ENCODE measurements at regions not wholly inside any gene's neighbourhood (a gene's known extent, or its start where the extent isn't known, plus 50 kb on each side); places are given as distances from the start of the nearest gene placed in this dataset.

- ChIA-PET CTCF (ENCODE audit: low intra/inter-chr PET ratio, low total read pairs) (no interaction called here), POLR2A (no interaction called here)
- no peak overlapping the region for H2AFZ ChIP-seq (ENCODE audit: low read length)
- H3K4me1 ChIP-seq (ENCODE audit: insufficient read depth, low read length): no peaks in the 10 kb centered on the region
- no TSS peak for BruUV-seq (replicated peaks)
- H3K27me3 ChIP-seq (ENCODE audit: control insufficient read depth in 1 of 2, insufficient read depth in 2 of 2, low read length in 2 of 2): no peaks in the 10 kb centered on the region
- FAIRE-seq (no peak), DNase-seq (ENCODE audit: low spot score) (no peak), ATAC-seq (no peak)
- 0% methylated on average over 1 of the region's 1 CpG for WGBS (ENCODE audit: low lambda C conversion rate)
- H3K36me3 ChIP-seq (replicated peaks in 1 of 2; ENCODE audit: control insufficient read depth in 1 of 2, insufficient read depth in 2 of 2, low read length in 2 of 2): no peaks in the 10 kb centered on the region
- H3K79me2 ChIP-seq (ENCODE audit: insufficient read depth, low read length): no peaks in the 10 kb centered on the region
- H4K20me1 ChIP-seq (ENCODE audit: insufficient read depth, low read length): no peaks in the 10 kb centered on the region
- H3K4me3 ChIP-seq (replicated peaks in 1 of 3; ENCODE audit: insufficient read depth in 1 of 3, low read depth in 2 of 3, low read length in 3 of 3): no peak overlapping the region
- in situ Hi-C loops (cut with HindIII; ENCODE audit: extremely low pct_ligation_motif_present, low pct_unique_long_range_greater_than_20kb): no loop called here
- intact Hi-C loops (cut with micrococcal nuclease; ENCODE audit: unreplicated experiment): no loop called here
- H3K27ac ChIP-seq (ENCODE audit: extremely low read length, insufficient read depth, low read length): no peak overlapping the region
- H3K9me3 ChIP-seq (ENCODE audit: low read length): peaks cover 11% of the 10 kb centered on the region; the same call in 1 of the 2 replicates
- TF ChIP-seq ZMYM2 (CRISPR knock-in tag; IDR thresholded peaks at IDR 0.05): no peak
- no peak for TF ChIP-seq ESRRA (CRISPR knock-in tag; IDR thresholded peaks at IDR 0.05; ENCODE audit: low read depth)
- no peak for TF ChIP-seq GLI4 (CRISPR knock-in tag; IDR thresholded peaks at IDR 0.05; ENCODE audit: borderline replicate concordance)
- TF ChIP-seq, protein P1, sequence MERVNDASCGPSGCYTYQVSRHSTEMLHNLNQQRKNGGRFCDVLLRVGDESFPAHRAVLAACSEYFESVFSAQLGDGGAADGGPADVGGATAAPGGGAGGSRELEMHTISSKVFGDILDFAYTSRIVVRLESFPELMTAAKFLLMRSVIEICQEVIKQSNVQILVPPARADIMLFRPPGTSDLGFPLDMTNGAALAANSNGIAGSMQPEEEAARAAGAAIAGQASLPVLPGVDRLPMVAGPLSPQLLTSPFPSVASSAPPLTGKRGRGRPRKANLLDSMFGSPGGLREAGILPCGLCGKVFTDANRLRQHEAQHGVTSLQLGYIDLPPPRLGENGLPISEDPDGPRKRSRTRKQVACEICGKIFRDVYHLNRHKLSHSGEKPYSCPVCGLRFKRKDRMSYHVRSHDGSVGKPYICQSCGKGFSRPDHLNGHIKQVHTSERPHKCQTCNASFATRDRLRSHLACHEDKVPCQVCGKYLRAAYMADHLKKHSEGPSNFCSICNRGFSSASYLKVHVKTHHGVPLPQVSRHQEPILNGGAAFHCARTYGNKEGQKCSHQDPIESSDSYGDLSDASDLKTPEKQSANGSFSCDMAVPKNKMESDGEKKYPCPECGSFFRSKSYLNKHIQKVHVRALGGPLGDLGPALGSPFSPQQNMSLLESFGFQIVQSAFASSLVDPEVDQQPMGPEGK (CRISPR knock-in tag; IDR thresholded peaks at IDR 0.05): no peak
- TF ChIP-seq KAT2B (IDR thresholded peaks at IDR 0.05; ENCODE audit: borderline replicate concordance, low read depth, low read length): no peak
- TF ChIP-seq RBFOX2 (IDR thresholded peaks at IDR 0.05; ENCODE audit: low read depth, low read length): no peak
- no peak for TF ChIP-seq ZNF12 (CRISPR knock-in tag; IDR thresholded peaks at IDR 0.05)
- no peak for TF ChIP-seq ZNF230 (CRISPR knock-in tag; IDR thresholded peaks at IDR 0.05)
- TF ChIP-seq FOSL2 (CRISPR knock-in tag; IDR thresholded peaks at IDR 0.05): no peak
- TF ChIP-seq ZFP41 (CRISPR knock-in tag; IDR thresholded peaks at IDR 0.05; ENCODE audit: borderline replicate concordance): no peak
- no peak for TF ChIP-seq ZUFSP (CRISPR knock-in tag; IDR thresholded peaks at IDR 0.05; ENCODE audit: borderline replicate concordance)
- no peak for TF ChIP-seq SIX4 (CRISPR knock-in tag; IDR thresholded peaks at IDR 0.05)
- no peak for TF ChIP-seq SMARCE1 (IDR thresholded peaks at IDR 0.05; ENCODE audit: borderline replicate concordance)
- TF ChIP-seq NCOA1 (CRISPR knock-in tag; IDR thresholded peaks at IDR 0.05): no peak
- H3K9ac ChIP-seq (ENCODE audit: insufficient read depth, low read depth, low read length): no peak overlapping the region
- H3K4me2 ChIP-seq (ENCODE audit: low read depth, low read length): no peak overlapping the region
Observed at GRCh38 chr4:167930166-167930565, 162.2 kb upstream of the ANXA10 start.

All from HepG2 (cell line).